ENCODE measurements at regions not wholly inside any gene's neighbourhood (a gene's known extent, or its start where the extent isn't known, plus 50 kb on each side); places are given as distances from the start of the nearest gene placed in this dataset.

DNA sequence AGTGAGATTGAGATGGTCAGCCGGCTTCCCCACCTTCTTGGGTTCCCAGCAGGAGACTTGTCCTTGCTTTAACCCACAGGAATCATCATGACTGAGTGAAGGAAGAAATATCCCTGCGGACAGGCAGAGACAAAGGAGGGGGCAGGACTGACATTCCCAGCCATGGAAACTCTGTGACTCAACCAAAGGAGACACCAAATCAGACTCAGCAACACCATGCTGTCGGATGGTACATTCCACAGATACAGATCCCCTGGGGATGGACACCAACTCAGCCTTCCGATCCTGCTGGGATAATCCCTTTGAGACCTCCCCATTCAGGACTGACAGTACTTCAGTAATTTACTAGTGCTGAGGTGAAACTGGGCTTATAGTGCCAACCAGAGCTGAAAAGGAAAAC lies 518.3 kb downstream of the XIRP2 start:
- intact Hi-C loops (cut with DNase I; ENCODE audit: low total_unique reads), result no loop called here
- Histone ChIP-seq H3K27ac (no peak overlapping the region), H3K9me3 (no peaks in the 10 kb centered on the region), H3K27me3 (no peaks in the 10 kb centered on the region), H3K36me3 (no peaks in the 10 kb centered on the region), H3K4me3 (no peak overlapping the region), H3K4me1 (no peaks in the 10 kb centered on the region)
- DNase-seq, result no peak
- no peak for ATAC-seq
- in situ Hi-C loops (cut with MboI; ENCODE audit: low sequenced_read_pairs in 4 of 4), result no loop called here
- TF ChIP-seq CTCF (IDR thresholded peaks at IDR 0.05 in 4 of 5, conservative IDR thresholded peaks at IDR 0.05 in 1 of 5) (no peak), POLR2A (IDR thresholded peaks at IDR 0.05) (no peak)

DNA sequence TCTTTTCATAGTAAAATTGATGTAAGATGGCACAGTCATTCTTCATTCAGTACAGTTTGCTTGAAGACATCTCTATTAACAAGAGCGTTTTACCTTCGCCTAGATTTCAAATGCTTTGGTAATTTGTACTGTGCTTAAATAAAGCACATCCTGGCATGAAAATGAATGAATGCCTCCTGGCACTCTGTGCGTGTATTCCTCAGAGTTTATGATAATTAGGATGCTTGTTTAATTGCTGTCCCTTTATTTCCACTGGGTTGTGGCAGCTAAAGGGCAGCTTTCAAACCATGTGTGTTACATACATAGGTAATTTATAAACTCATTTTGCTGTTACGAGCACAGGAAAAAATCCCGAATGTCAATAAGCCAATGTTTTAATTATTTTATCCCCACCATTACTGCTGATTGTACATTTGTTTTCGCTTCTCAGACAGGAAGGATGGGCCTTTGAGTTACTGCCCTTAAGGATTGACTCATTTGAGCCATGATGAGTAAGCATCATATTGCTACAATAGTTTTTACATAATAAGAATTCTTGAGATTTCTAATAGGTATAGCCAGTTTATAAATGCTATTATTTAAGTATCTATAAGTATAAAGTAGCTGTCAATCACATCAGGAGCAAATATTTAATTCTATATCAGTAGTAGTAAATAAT lies 516.5 kb downstream of the XIRP2 start:
- H3K27ac ChIP-seq, result no peak overlapping the region
- TF ChIP-seq POLR2A (IDR thresholded peaks at IDR 0.05) (no peak), CTCF (IDR thresholded peaks at IDR 0.05 in 4 of 5, conservative IDR thresholded peaks at IDR 0.05 in 1 of 5) (no peak)
- intact Hi-C loops (cut with DNase I; ENCODE audit: low total_unique reads) (no loop called here), in situ Hi-C loops (cut with MboI; ENCODE audit: low sequenced_read_pairs in 4 of 4) (no loop called here)
- no peaks in the 10 kb centered on the region for H3K27me3 ChIP-seq
- H3K36me3 ChIP-seq, result no peaks in the 10 kb centered on the region
- no peaks in the 10 kb centered on the region for H3K9me3 ChIP-seq
- H3K4me3 ChIP-seq, result no peak overlapping the region
- ATAC-seq (no peak), DNase-seq (no peak)
- H3K4me1 ChIP-seq, result no peaks in the 10 kb centered on the region

DNA sequence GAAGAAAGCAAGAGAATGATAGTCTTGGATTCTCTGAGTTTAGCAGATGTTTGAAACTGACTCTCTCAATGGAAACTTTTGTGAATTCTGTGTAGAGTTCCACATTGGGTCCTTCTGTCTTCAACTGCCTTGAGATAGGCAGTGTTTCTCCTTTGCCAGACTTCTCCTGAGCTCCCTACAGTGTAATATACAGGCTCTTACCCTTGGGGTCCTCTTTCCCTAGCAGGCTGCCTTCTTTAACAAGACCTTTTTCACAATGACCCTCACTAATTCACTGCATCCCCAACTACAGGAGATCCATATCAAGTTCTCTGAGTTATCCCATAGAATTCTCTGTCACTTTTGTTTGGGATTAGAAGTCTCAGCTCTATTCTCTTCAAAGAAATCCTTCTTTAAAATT lies 513.0 kb downstream of the XIRP2 start:
- intact Hi-C loops (cut with DNase I; ENCODE audit: low total_unique reads), result no loop called here
- in situ Hi-C loops (cut with MboI; ENCODE audit: low sequenced_read_pairs in 4 of 4), result no loop called here
- no peak for TF ChIP-seq POLR2A (IDR thresholded peaks at IDR 0.05)
- TF ChIP-seq CTCF (IDR thresholded peaks at IDR 0.05 in 4 of 5, conservative IDR thresholded peaks at IDR 0.05 in 1 of 5), result no peak
- DNase-seq (no peak), ATAC-seq (no peak)
- H3K36me3 ChIP-seq, result no peaks in the 10 kb centered on the region
- H3K9me3 ChIP-seq, result no peaks in the 10 kb centered on the region
- H3K27ac ChIP-seq, result no peak overlapping the region
- H3K27me3 ChIP-seq, result no peaks in the 10 kb centered on the region
- no peak overlapping the region for H3K4me3 ChIP-seq
- H3K4me1 ChIP-seq, result peaks cover 0 to 7% of the 10 kb centered on the region in 2 donors

GRCh38 chr2:167400546-167400945 lies 512.3 kb downstream of the XIRP2 start:
- H3K4me3 ChIP-seq, result no peak overlapping the region
- H3K27ac ChIP-seq, result no peak overlapping the region
- in situ Hi-C loops (cut with MboI; ENCODE audit: low sequenced_read_pairs in 4 of 4), result no loop called here
- DNase-seq (no peak), ATAC-seq (no peak)
- no peak for TF ChIP-seq POLR2A (IDR thresholded peaks at IDR 0.05)
- no peak for TF ChIP-seq CTCF (IDR thresholded peaks at IDR 0.05 in 4 of 5, conservative IDR thresholded peaks at IDR 0.05 in 1 of 5)
- H3K27me3 ChIP-seq, result no peaks in the 10 kb centered on the region
- H3K9me3 ChIP-seq, result no peaks in the 10 kb centered on the region
- intact Hi-C loops (cut with DNase I; ENCODE audit: low total_unique reads), result no loop called here
- peaks cover 0 to 7% of the 10 kb centered on the region in 2 donors for H3K4me1 ChIP-seq
- H3K36me3 ChIP-seq, result no peaks in the 10 kb centered on the region

GRCh38 chr2:167398873-167399272 lies 510.6 kb downstream of the XIRP2 start:
- Histone ChIP-seq H3K4me1 (peaks cover 0 to 7% of the 10 kb centered on the region in 2 donors), H3K9me3 (no peaks in the 10 kb centered on the region), H3K4me3 (no peak overlapping the region), H3K36me3 (no peaks in the 10 kb centered on the region), H3K27me3 (no peaks in the 10 kb centered on the region), H3K27ac (no peak overlapping the region)
- in situ Hi-C loops (cut with MboI; ENCODE audit: low sequenced_read_pairs in 4 of 4) (no loop called here), intact Hi-C loops (cut with DNase I; ENCODE audit: low total_unique reads) (no loop called here)
- DNase-seq (no peak), ATAC-seq (no peak)
- TF ChIP-seq POLR2A (IDR thresholded peaks at IDR 0.05) (no peak), CTCF (IDR thresholded peaks at IDR 0.05 in 4 of 5, conservative IDR thresholded peaks at IDR 0.05 in 1 of 5) (no peak)

Measured in gastrocnemius medialis (tissue), 4 donors.